ENCODE measurements at regions not wholly inside any gene's neighbourhood (a gene's known extent, or its start where the extent isn't known, plus 50 kb on each side); places are given as distances from the start of the nearest gene placed in this dataset.
"Not testable (repeated sequence)": the region's sequence is repeated elsewhere in the genome, so short reads cannot be mapped to it uniquely, and the experiment has no call there.

GRCh38 chr10:57654856-57655255, 612.8 kb downstream of the IPMK start:
- DNase-seq, result no peak
- H3K27me3 ChIP-seq, result no peaks in the 10 kb centered on the region
- H3K36me3 ChIP-seq, result no peaks in the 10 kb centered on the region
- intact Hi-C loops (cut with DNase I), result no loop called here
- 69 to 82% methylated on average over 2 of the region's 2 CpGs for WGBS, 2 donors
- H3K4me1 ChIP-seq, result no peaks in the 10 kb centered on the region
- H3K27ac ChIP-seq, result no peak overlapping the region
- no peak for TF ChIP-seq CTCF (IDR thresholded peaks at IDR 0.05)
- TF ChIP-seq POLR2A (IDR thresholded peaks at IDR 0.05), result no peak
- no peak overlapping the region for H3K4me3 ChIP-seq
- no peaks in the 10 kb centered on the region for H3K9me3 ChIP-seq

- H3K4me1 ChIP-seq; DNase-seq; H3K27me3 ChIP-seq; H3K4me3 ChIP-seq; H3K36me3 ChIP-seq; H3K9me3 ChIP-seq; intact Hi-C loops (cut with DNase I); H3K27ac ChIP-seq: not testable (repeated sequence)
- WGBS, 2 donors, result 68 to 85% methylated on average over 3 of the region's 3 CpGs
These were observed 622.6 kb downstream of the IPMK start for GRCh38 chr10:57645108-57645507.

GRCh38 chr10:57638411-57638810, 629.3 kb downstream of the IPMK start:
- 79 to 89% methylated on average over 2 of the region's 2 CpGs for WGBS, 2 donors
- TF ChIP-seq POLR2A (IDR thresholded peaks at IDR 0.05) (no peak), CTCF (IDR thresholded peaks at IDR 0.05) (no peak)
- no peak overlapping the region for H3K27ac ChIP-seq
- no peaks in the 10 kb centered on the region for H3K27me3 ChIP-seq
- no peak overlapping the region for H3K4me3 ChIP-seq
- H3K9me3 ChIP-seq, result no peaks in the 10 kb centered on the region
- H3K36me3 ChIP-seq, result no peaks in the 10 kb centered on the region
- intact Hi-C loops (cut with DNase I), result no loop called here
- no peaks in the 10 kb centered on the region for H3K4me1 ChIP-seq
- no peak for DNase-seq

- Histone ChIP-seq H3K4me1 (no peaks in the 10 kb centered on the region), H3K36me3 (no peaks in the 10 kb centered on the region), H3K9me3 (no peaks in the 10 kb centered on the region), H3K4me3 (no peak overlapping the region), H3K27ac (no peak overlapping the region), H3K27me3 (no peaks in the 10 kb centered on the region)
- DNase-seq, result no peak
- TF ChIP-seq POLR2A (IDR thresholded peaks at IDR 0.05) (no peak), CTCF (IDR thresholded peaks at IDR 0.05) (no peak)
- intact Hi-C loops (cut with DNase I), result no loop called here
- WGBS, 2 donors, result 15 to 16% methylated on average over 3 of the region's 3 CpGs
These were observed 639.0 kb downstream of the IPMK start for GRCh38 chr10:57628592-57629284.

- no peak for TF ChIP-seq POLR2A (IDR thresholded peaks at IDR 0.05)
- TF ChIP-seq CTCF (IDR thresholded peaks at IDR 0.05), result no peak
- Histone ChIP-seq H3K9me3 (no peaks in the 10 kb centered on the region), H3K27ac (no peak overlapping the region), H3K36me3 (no peaks in the 10 kb centered on the region), H3K27me3 (no peaks in the 10 kb centered on the region), H3K4me3 (no peak overlapping the region), H3K4me1 (no peaks in the 10 kb centered on the region)
- no peak for DNase-seq
- intact Hi-C loops (cut with DNase I), result no loop called here
- 24 to 34% methylated on average over 2 of the region's 2 CpGs for WGBS, 2 donors
These were observed 640.0 kb downstream of the IPMK start for GRCh38 chr10:57627642-57628178.

Data from esophagus squamous epithelium (tissue), 5 donors.